ENCODE measurements at regions not wholly inside any gene's neighbourhood (a gene's known extent, or its start where the extent isn't known, plus 50 kb on each side); places are given as distances from the start of the nearest gene placed in this dataset.

DNA sequence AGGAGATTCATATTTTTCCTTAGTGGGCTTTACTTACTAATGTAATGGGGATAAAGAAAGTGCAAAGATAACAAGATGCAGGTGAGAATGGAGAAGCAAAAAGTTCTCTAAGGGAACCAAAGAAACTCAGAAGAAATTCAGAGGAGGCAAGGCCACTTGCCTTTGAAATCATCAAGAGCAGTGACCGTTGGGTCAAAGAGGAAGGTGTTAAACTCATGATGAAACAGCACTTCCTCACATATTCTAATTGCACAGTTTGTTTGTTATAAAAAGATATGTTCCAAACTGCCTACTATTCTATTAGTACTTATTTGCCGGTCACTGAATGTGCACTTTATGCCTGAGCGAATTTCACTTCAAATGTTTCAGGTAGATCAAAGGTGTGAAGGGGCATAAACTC is 975.1 kb downstream of the BCL11A start:
- TF ChIP-seq POLR2AphosphoS5 (IDR thresholded peaks at IDR 0.05): no peak
- TF ChIP-seq, protein P1, sequence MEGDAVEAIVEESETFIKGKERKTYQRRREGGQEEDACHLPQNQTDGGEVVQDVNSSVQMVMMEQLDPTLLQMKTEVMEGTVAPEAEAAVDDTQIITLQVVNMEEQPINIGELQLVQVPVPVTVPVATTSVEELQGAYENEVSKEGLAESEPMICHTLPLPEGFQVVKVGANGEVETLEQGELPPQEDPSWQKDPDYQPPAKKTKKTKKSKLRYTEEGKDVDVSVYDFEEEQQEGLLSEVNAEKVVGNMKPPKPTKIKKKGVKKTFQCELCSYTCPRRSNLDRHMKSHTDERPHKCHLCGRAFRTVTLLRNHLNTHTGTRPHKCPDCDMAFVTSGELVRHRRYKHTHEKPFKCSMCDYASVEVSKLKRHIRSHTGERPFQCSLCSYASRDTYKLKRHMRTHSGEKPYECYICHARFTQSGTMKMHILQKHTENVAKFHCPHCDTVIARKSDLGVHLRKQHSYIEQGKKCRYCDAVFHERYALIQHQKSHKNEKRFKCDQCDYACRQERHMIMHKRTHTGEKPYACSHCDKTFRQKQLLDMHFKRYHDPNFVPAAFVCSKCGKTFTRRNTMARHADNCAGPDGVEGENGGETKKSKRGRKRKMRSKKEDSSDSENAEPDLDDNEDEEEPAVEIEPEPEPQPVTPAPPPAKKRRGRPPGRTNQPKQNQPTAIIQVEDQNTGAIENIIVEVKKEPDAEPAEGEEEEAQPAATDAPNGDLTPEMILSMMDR (IDR thresholded peaks at IDR 0.05): no peak
